ENCODE measurements at regions not wholly inside any gene's neighbourhood (a gene's known extent, or its start where the extent isn't known, plus 50 kb on each side); places are given as distances from the start of the nearest gene placed in this dataset.

GRCh38 chrX:19190902-19191301 is 68.6 kb upstream of the ADGRG2 start:
- TF ChIP-seq CTCF (IDR thresholded peaks at IDR 0.05) (no peak), EZH2phosphoT487 (IDR thresholded peaks at IDR 0.05; ENCODE audit: borderline replicate concordance, low read depth) (no peak), YY1 (IDR thresholded peaks at IDR 0.05; ENCODE audit: low read depth) (no peak), EP300 (IDR thresholded peaks at IDR 0.05; ENCODE audit: borderline replicate concordance in 1 of 2, low read depth in 1 of 2, low read length in 1 of 2) (no peak)
